Prostate gland (tissue), 2 donors: ENCODE measurements at regions not wholly inside any gene's neighbourhood (a gene's known extent, or its start where the extent isn't known, plus 50 kb on each side); places are given as distances from the start of the nearest gene placed in this dataset.

ENCODE experiments used
- CTCF ChIP-seq, 4 experiments: fragments of 200-600 bp in 2 of 4; fragments of 450-650 bp in 2 of 4; sonication (generic) in 2 of 4; IDR thresholded peaks; 1 replicate in 3 of 4; 2 replicates in 1 of 4; pipeline ENCODE4 v1.5.1; 2016 to 2019; ENCODE audit warnings: antibody characterized with exemption in 4 of 4, mild to moderate bottlenecking in 2 of 4, moderate library complexity in 2 of 4
- POLR2A ChIP-seq: fragments of 450-650 bp; IDR thresholded peaks from one replicate; pipeline ENCODE4 v1.6.1; 2016; ENCODE audit warnings: antibody characterized with exemption, mild to moderate bottlenecking
- POLR2AphosphoS5 ChIP-seq: sonication (generic); formaldehyde crosslinking; IDR thresholded peaks from one replicate; pipeline ENCODE4 v1.6.1; 2017; ENCODE audit warnings: antibody characterized with exemption

- no peak for TF ChIP-seq CTCF (IDR thresholded peaks at IDR 0.05)
- no peak for TF ChIP-seq POLR2A
- TF ChIP-seq POLR2AphosphoS5 = no peak
These were observed 305.2 kb upstream of the MIS18BP1 start for GRCh38 chr14:45558183-45558582.
